Stimulated activated CD4-positive, alpha-beta T cell treated with anti-CD3 and anti-CD28 coated beads, Interleukin-4, amount 100 ng/mL, for 1 hour (primary cell): ENCODE measurements at regions not wholly inside any gene's neighbourhood (a gene's known extent, or its start where the extent isn't known, plus 50 kb on each side); places are given as distances from the start of the nearest gene placed in this dataset.

Experiments
- DNase-seq: peaks from one replicate; pipeline ENCODE4 v3.0.0-alpha.2; 2020

- DNase-seq, result no peak
Observed at GRCh38 chr6:129911732-129912131, 50.6 kb upstream of the TMEM244 start.
